IPS-NIHi7 (cell line): ENCODE measurements at regions not wholly inside any gene's neighbourhood (a gene's known extent, or its start where the extent isn't known, plus 50 kb on each side); places are given as distances from the start of the nearest gene placed in this dataset.

Source experiments
- DNase-seq: peaks from one replicate; pipeline ENCODE4 v3.0.0; 2012; ENCODE audit warnings: mixed read lengths; ENCODE audit errors: extremely low spot score

GRCh38 chr15:79659691-79660090, 227.6 kb downstream of the MINAR1 start:
- DNase-seq, result no peak

DNA sequence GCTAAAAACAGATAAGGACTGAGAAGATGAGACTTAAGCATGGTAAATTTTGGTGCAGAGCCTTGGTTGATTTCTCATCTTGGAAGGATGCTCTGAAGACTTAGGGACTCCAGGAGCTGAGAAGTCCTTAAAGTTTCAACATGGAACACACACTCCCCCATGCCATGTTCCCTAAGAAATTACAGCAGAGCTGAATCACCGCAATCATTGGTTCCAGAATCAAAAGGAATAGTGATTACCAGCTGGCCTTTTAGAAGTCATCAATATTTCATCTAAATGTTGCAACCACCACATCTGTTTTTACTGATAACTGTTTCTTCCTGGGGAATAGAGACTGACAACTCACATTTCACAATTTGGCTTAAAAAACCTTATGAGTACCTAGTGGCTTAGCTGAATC, 229.3 kb downstream of the MINAR1 start:
- DNase-seq, result no peak

DNA sequence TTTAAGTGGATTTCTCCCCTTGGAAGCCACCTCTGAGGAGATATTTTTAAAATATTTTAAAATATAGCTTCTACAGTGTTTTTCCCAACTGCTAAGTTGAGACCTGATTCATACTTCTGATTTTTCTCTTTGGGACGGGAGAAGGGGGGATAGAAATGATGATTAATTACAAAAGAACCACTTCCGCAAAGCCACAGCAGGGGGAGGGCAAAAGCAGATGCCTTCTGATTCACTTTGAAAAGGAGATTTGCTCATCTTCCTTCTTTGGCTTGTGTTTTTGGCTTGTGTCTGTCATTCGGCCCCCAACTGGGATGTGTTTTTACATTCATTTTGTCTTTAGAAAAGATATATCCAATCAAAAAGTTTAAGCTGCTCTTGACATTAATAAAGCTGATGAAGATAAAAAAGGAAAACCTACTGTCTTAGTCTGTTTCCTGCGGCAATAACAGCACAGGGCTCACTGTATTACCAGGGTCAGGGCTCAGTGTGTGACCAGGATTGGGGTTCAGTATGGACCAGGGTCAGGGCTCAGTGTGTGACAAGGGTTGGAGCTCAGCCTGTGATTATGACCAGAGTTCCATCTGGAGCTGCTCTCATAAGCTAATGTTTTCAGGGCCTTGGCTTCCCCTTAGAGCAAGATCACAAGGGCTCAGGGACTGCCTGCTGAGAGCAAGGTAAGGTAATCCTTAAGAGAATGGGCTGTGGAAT, 223.2 kb downstream of the MTHFS start:
- peak; percentile 42 for DNase-seq

GRCh38 chr15:79674124-79674465, 222.7 kb downstream of the MTHFS start:
- no peak for DNase-seq

DNA sequence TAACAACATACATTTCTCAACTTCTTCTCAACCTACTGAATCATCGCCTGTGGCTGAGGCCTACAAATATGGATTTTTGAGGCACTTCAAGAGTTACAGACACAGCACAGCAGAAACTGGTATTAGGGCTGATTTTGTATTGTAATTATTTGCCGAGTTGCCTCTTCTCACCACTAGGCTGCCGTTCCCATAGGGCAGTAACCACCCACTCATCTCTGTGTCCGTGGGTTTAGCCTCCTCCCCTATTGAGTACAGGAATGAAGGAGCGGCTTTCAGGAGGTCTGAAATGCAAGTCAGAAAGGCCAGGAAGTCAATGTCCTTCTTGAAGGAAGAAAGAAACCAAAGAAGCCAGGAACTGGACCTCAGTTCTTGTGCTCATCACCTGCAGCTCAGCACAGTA, 220.8 kb downstream of the MTHFS start:
- no peak for DNase-seq

GRCh38 chr15:79676621-79677020, 220.2 kb downstream of the MTHFS start:
- DNase-seq, result no peak

- DNase-seq, result no peak
Observed at GRCh38 chr15:79677241-79677640, 219.6 kb downstream of the MTHFS start.

- DNase-seq, result no peak
Observed at GRCh38 chr15:79678032-79678701, 218.6 kb downstream of the MTHFS start.

- peak; percentile 55 for DNase-seq
Observed at GRCh38 chr15:79680720-79681119, 216.1 kb downstream of the MTHFS start.

GRCh38 chr15:79682285-79682684, 214.5 kb downstream of the MTHFS start:
- DNase-seq, result no peak

DNA sequence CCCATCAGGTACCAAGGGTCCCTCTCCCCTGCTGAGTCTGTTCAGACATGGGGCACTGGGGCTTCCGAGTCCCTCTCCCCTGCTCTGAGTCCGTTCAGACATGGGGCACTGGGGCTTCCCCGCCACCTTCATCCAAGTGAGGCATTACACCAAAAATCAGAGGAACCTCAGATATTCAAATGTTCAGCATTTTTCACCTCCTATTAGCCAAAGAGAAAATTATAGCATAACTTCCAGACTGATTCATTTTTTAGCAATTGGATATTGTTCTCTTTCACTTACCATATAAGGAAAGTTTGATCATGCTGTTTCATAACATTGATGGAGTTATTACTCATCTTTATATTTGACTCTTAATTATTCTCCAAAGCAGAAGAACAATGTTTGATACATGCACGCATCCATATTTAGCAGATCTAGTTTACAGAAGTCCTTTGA, 213.9 kb downstream of the MTHFS start:
- DNase-seq, result no peak

- no peak for DNase-seq
Observed at GRCh38 chr15:79689030-79689429, 207.8 kb downstream of the MTHFS start.

- no peak for DNase-seq
Observed at GRCh38 chr15:79700951-79701480, 195.8 kb downstream of the MTHFS start.

- DNase-seq, result no peak
Observed at GRCh38 chr15:79702621-79703020, 194.2 kb downstream of the MTHFS start.

- DNase-seq, result no peak
Observed at GRCh38 chr15:79721256-79721655, 175.6 kb downstream of the MTHFS start.

DNA sequence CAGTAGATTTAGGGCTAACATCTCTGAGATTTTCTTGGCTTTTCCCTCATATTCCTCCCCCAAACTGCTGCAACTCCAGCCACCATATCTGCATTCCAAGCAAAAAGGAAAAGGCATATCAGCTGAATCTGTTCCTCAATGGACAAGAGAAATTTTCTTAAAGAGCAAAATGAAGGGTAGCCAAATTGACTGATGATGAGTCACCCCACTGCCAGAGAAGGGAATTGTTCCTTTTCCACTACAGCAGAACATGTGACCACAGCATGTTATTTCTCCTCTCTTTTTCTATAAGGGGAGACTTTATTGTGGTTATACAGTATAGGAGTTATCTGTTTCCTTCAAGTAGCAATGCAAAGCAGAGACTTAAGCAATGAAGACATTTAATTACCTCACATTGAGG, 172.5 kb downstream of the MTHFS start:
- DNase-seq, result no peak

GRCh38 chr15:79724804-79725203, 172.0 kb downstream of the MTHFS start:
- DNase-seq, result no peak

DNA sequence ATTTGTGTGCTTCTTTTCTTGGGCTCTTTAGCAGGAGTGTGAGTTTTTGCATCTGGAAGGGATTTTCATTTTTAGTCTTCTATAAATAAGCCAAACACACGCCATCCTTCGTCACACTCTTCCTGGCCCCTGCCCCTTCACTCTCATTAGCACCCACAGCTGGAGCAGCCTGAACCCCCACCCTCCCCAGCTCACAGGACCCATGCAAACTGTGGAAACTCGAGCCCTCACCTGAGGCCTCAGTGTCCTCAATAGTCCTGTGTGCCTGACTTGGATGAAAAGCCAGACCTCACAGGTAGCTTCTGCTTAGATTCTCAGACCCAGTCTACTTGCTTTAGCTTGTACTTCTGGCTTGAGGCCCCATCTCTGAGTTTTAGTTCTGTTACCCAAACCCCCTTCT, 167.9 kb downstream of the MTHFS start:
- no peak for DNase-seq

- DNase-seq, result no peak
Observed at GRCh38 chr15:79736435-79737000, 160.3 kb downstream of the MTHFS start.

DNA sequence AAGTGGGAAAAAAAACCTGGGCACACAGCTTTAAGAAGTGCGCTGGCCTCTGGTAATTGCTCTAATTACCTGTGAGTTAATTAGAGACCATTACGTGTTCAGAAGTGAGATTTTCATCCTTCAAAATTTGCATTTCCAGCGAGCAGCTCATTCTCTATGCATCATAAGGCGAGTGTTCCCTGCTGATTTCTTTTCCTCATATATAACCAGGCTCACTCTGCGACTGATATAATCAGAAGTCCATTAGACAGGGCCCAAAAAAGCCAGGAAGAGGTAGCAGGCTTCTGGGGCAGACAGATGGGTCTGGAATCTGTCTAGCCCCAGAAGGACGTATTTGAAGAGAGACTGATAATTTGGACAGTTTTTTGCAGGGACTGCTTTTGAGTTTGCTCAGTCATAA, 158.7 kb downstream of the MTHFS start:
- no peak for DNase-seq

DNA sequence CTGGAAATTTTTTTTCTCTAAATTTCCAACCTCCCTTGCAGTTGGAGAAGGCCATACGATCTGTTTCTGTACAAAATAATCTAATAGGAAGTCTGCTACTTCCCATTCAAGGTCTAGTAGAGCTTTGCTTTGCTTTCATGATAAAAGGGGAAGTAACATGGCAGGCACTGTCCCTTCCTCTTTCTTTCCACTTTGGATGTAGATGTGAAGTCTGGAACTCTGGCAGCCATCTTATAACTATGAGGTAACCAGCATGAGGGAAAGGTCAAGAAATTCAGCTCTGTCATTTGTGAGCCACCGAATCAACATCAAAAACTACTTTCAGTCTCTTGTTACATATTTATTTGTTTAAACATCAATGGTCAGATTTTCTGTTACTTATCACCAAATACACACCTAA, 156.3 kb downstream of the MTHFS start:
- DNase-seq, result no peak

DNA sequence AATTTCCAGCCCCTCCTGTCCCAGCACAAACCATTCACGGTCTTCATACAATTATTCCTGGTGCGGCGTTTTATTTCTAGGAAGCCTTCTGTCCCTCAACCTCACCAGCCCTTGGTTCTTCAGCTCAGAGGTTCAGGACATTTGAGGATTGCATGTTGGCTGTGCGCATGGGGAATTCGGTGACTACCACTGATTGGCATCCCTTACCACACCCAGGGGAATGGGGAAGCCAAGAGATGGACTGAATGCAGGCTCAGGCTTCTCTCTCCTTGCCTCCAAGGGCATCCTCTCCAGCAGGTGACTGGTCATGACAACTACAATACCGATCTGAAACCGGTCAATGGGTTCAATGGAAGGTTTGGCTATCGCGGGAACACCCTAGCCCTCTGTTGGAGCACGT, 153.8 kb downstream of the MTHFS start:
- DNase-seq, result no peak

- peak; percentile 28 for DNase-seq
Observed at GRCh38 chr15:79744485-79744884, 152.3 kb downstream of the MTHFS start.
